Keratinocyte (primary cell): ENCODE measurements at regions not wholly inside any gene's neighbourhood (a gene's known extent, or its start where the extent isn't known, plus 50 kb on each side); places are given as distances from the start of the nearest gene placed in this dataset.

ENCODE experiments used
- DNase-seq: peaks from one replicate; pipeline ENCODE4 v3.0.0-alpha.2; 2011; ENCODE audit warnings: low read depth, missing footprints, low spot score
- FAIRE-seq: peaks from 2 replicates; lab custom pipeline; 2011; peaks lifted over from hg19 to GRCh38; lab: Jason Lieb, UNC
- H2AFZ ChIP-seq: 2 replicates; pipeline ENCODE4 v1.6.0; 2012; ENCODE audit warnings: low read length, control low read depth, inconsistent platforms; ENCODE audit not compliant: control insufficient read depth
- H3K27ac ChIP-seq: 2 replicates; pipeline ENCODE4 v1.5.1; 2011; ENCODE audit warnings: low read length; ENCODE audit not compliant: control insufficient read depth, insufficient read depth
- H3K27me3 ChIP-seq: 3 replicates; pipeline ENCODE4 v1.6.0; 2011; ENCODE audit warnings: low read length; ENCODE audit not compliant: control insufficient read depth, insufficient read depth; ENCODE audit errors: extremely low read depth
- H3K36me3 ChIP-seq, 2 experiments: 2 replicates in 1 of 2; 3 replicates in 1 of 2; pipeline ENCODE4 v1.5.1; 2011; ENCODE audit warnings: low read length in 2 of 2, mild to moderate bottlenecking in 1 of 2; ENCODE audit not compliant: control insufficient read depth in 2 of 2, insufficient read depth in 2 of 2; ENCODE audit errors: extremely low read depth in 1 of 2
- H3K4me1 ChIP-seq: 3 replicates; pipeline ENCODE4 v1.5.1; 2011; ENCODE audit warnings: low read length; ENCODE audit not compliant: control insufficient read depth, insufficient read depth; ENCODE audit errors: extremely low read depth
- H3K4me2 ChIP-seq: 3 replicates; pipeline ENCODE4 v1.6.0; 2011; ENCODE audit warnings: low read depth, low read length; ENCODE audit not compliant: control insufficient read depth, insufficient read depth; ENCODE audit errors: extremely low read depth
- H3K4me3 ChIP-seq, 3 experiments: fragments of 200-600 bp in 1 of 3; sonication (generic) in 1 of 3; 2 replicates in 2 of 3; 3 replicates in 1 of 3; pipeline ENCODE4 v1.5.1; 2011 to 2016; ENCODE audit warnings: low read length in 3 of 3, mild to moderate bottlenecking in 3 of 3, control low read depth in 2 of 3, inconsistent platforms in 1 of 3, low read depth in 1 of 3, mixed read lengths in 1 of 3, mixed run types in 1 of 3, moderate library complexity in 1 of 3; ENCODE audit not compliant: control insufficient read depth in 2 of 3, insufficient read depth in 2 of 3; ENCODE audit errors: extremely low read depth in 1 of 3
- H3K79me2 ChIP-seq: 2 replicates; pipeline ENCODE4 v1.6.0; 2012; ENCODE audit warnings: low read length; ENCODE audit not compliant: control insufficient read depth, insufficient read depth
- H3K9ac ChIP-seq: 3 replicates; pipeline ENCODE4 v1.6.0; 2011; ENCODE audit warnings: low read length; ENCODE audit not compliant: control insufficient read depth, insufficient read depth; ENCODE audit errors: extremely low read depth
- H3K9me1 ChIP-seq: 3 replicates; pipeline ENCODE4 v1.6.0; 2011; ENCODE audit warnings: low read length; ENCODE audit not compliant: control insufficient read depth, insufficient read depth; ENCODE audit errors: extremely low read depth
- H3K9me3 ChIP-seq: 2 replicates; pipeline ENCODE4 v1.5.1; 2012; ENCODE audit warnings: low read depth, low read length; ENCODE audit not compliant: control insufficient read depth
- H4K20me1 ChIP-seq: 3 replicates; pipeline ENCODE4 v1.6.0; 2011; ENCODE audit warnings: low read length; ENCODE audit not compliant: control insufficient read depth, insufficient read depth; ENCODE audit errors: extremely low read depth
- EZH2 ChIP-seq: IDR thresholded peaks from one replicate; pipeline ENCODE4 v1.6.1; 2012; ENCODE audit warnings: inconsistent platforms, mild to moderate bottlenecking, low read length, moderate library complexity
- dilution Hi-C: fragments of 300-500 bp; cut with MboI; formaldehyde crosslinking; loops from one replicate; pipeline ENCODE4 v1.7.0; 2020; ENCODE audit warnings: low sequenced_read_pairs; ENCODE audit not compliant: extremely low pct_ligation_motif_present
- TF ChIP-seq, protein P1 (sequence below), 3 experiments: IDR thresholded peaks in 1 of 3; conservative IDR thresholded peaks in 1 of 3; optimal IDR thresholded peaks in 1 of 3; 2 replicates in 2 of 3; 3 replicates in 1 of 3; pipeline versions ENCODE3 to v1.5.1; 2011; ENCODE audit warnings: low read length in 3 of 3, mild to moderate bottlenecking in 3 of 3, moderate library complexity in 2 of 3, control low read depth in 1 of 3, inconsistent platforms in 1 of 3; ENCODE audit not compliant: insufficient read depth in 2 of 3; ENCODE audit errors: extremely low read depth in 1 of 3

DNA sequence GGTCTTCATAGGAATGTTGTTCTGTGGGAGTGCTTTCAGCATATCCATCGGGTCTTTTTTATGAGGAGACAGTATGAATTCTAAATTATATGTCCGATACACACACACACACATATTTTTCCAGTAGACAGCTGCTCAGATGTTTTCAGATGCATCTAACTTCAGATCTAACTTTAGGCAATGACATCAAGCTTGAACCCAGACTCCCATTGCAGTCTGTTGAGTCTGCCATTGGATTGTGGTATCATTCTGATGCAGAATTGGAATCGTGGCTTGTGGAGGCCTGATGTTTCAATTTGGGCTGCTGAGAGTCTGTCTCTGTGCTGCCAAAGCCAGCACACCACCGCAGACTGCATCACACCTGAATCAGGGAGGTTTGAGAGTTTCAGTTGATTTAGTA, 376.4 kb downstream of the OSTF1 start:
- no peak overlapping the region for H3K4me3 ChIP-seq
- FAIRE-seq (no peak), DNase-seq (no peak)
- H3K27me3 ChIP-seq, result no peaks in the 10 kb centered on the region
- dilution Hi-C loops, result no loop called here
- H4K20me1 ChIP-seq, result no peaks in the 10 kb centered on the region
- H3K36me3 ChIP-seq, result no peaks in the 10 kb centered on the region
- no peak overlapping the region for H3K27ac ChIP-seq
- H3K79me2 ChIP-seq, result no peaks in the 10 kb centered on the region
- H3K4me2 ChIP-seq, result no peak overlapping the region
- H3K9ac ChIP-seq, result no peak overlapping the region
- H3K9me3 ChIP-seq, result no peaks in the 10 kb centered on the region
- H3K4me1 ChIP-seq, result no peaks in the 10 kb centered on the region
- H2AFZ ChIP-seq, result no peak overlapping the region
- H3K9me1 ChIP-seq, result no peaks in the 10 kb centered on the region
- TF ChIP-seq EZH2, result no peak
- TF ChIP-seq, protein P1, sequence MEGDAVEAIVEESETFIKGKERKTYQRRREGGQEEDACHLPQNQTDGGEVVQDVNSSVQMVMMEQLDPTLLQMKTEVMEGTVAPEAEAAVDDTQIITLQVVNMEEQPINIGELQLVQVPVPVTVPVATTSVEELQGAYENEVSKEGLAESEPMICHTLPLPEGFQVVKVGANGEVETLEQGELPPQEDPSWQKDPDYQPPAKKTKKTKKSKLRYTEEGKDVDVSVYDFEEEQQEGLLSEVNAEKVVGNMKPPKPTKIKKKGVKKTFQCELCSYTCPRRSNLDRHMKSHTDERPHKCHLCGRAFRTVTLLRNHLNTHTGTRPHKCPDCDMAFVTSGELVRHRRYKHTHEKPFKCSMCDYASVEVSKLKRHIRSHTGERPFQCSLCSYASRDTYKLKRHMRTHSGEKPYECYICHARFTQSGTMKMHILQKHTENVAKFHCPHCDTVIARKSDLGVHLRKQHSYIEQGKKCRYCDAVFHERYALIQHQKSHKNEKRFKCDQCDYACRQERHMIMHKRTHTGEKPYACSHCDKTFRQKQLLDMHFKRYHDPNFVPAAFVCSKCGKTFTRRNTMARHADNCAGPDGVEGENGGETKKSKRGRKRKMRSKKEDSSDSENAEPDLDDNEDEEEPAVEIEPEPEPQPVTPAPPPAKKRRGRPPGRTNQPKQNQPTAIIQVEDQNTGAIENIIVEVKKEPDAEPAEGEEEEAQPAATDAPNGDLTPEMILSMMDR (optimal IDR thresholded peaks at IDR 0.05 in 1 of 3, IDR thresholded peaks at IDR 0.05 in 1 of 3, conservative IDR thresholded peaks at IDR 0.05 in 1 of 3; ENCODE audit: extremely low read depth in 1 of 3, insufficient read depth in 2 of 3, low read length in 3 of 3), result no peak

DNA sequence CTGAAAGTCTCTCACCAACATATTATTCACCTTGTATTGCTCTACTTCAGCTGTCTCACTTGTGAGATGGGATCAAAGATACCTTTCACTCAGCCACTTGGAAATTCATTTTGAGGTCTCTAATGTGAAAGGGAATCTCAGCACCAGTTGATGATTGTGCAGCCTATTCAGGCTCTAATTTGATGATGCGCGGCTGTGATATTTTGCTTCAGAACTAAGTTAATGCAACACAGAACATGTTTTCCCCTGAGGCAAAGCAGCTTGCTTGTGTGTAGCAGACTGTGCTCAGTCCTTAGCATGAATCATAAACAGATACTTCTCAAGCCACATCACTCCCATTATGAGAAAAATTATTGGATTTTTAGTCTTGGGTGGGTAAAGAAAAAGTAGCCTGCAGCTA, 378.8 kb downstream of the OSTF1 start:
- no peak for DNase-seq
- dilution Hi-C loops, result no loop called here

More for the DNA sequence above, 378.8 kb downstream of the OSTF1 start:
- Histone ChIP-seq H3K27ac (no peak overlapping the region), H3K9me1 (no peaks in the 10 kb centered on the region), H3K36me3 (no peaks in the 10 kb centered on the region), H3K9ac (no peak overlapping the region), H3K4me1 (no peaks in the 10 kb centered on the region), H3K9me3 (no peaks in the 10 kb centered on the region), H3K4me3 (no peak overlapping the region), H3K79me2 (no peaks in the 10 kb centered on the region), H3K27me3 (no peaks in the 10 kb centered on the region), H4K20me1 (no peaks in the 10 kb centered on the region), H3K4me2 (no peak overlapping the region), H2AFZ (no peak overlapping the region)
- no peak for TF ChIP-seq EZH2
- TF ChIP-seq, protein P1 (optimal IDR thresholded peaks at IDR 0.05 in 1 of 3, IDR thresholded peaks at IDR 0.05 in 1 of 3, conservative IDR thresholded peaks at IDR 0.05 in 1 of 3; ENCODE audit: extremely low read depth in 1 of 3, insufficient read depth in 2 of 3, low read length in 3 of 3), result no peak
- FAIRE-seq, result no peak
